Endodermal cell (in vitro differentiated cells): ENCODE measurements at regions not wholly inside any gene's neighbourhood (a gene's known extent, or its start where the extent isn't known, plus 50 kb on each side); places are given as distances from the start of the nearest gene placed in this dataset.

Experiments used
- DNase-seq: peaks from one replicate; pipeline ENCODE4 v3.0.0-alpha.2; 2017
- H3K27ac ChIP-seq: 2 replicates; pipeline ENCODE4 v1.5.1; 2013; ENCODE audit warnings: mild to moderate bottlenecking, low read depth, low read length, moderate library complexity
- H3K27me3 ChIP-seq: 2 replicates; pipeline ENCODE4 v1.6.1; 2013; ENCODE audit warnings: mild to moderate bottlenecking, low read length, moderate library complexity; ENCODE audit not compliant: insufficient read depth, control insufficient read depth, poor library complexity, severe bottlenecking
- H3K36me3 ChIP-seq: 2 replicates; pipeline ENCODE4 v1.7.0; 2013; ENCODE audit warnings: mild to moderate bottlenecking, low read length, moderate library complexity; ENCODE audit not compliant: control insufficient read depth, insufficient read depth
- H3K4me1 ChIP-seq: one replicate; pipeline ENCODE4 v1.7.0; 2013; ENCODE audit warnings: low read length; ENCODE audit not compliant: control insufficient read depth, insufficient read depth
- H3K4me3 ChIP-seq: 2 replicates; pipeline ENCODE4 v1.5.1; 2013; ENCODE audit warnings: mild to moderate bottlenecking, low read length, moderate library complexity
- H3K9ac ChIP-seq: 2 replicates; pipeline ENCODE4 v1.6.1; 2013; ENCODE audit warnings: mild to moderate bottlenecking, low read length, moderate library complexity; ENCODE audit not compliant: poor library complexity, severe bottlenecking; ENCODE audit errors: extremely low read depth
- H3K9me3 ChIP-seq: 2 replicates; pipeline ENCODE4 v1.6.1; 2013; ENCODE audit warnings: mild to moderate bottlenecking, low read length, moderate library complexity; ENCODE audit not compliant: control insufficient read depth
- H3K27ac Mint-ChIP-seq: 2 replicates; pipeline ENCODE4 v1.8.0; 2020; ENCODE audit warnings: mixed read lengths
- H3K27me3 Mint-ChIP-seq: 2 replicates; pipeline ENCODE4 v1.8.0; 2021; ENCODE audit warnings: mild to moderate bottlenecking, mixed read lengths; ENCODE audit not compliant: insufficient read depth
- H3K36me3 Mint-ChIP-seq: 2 replicates; pipeline ENCODE4 v1.8.0; 2020; ENCODE audit warnings: low read depth, mixed read lengths
- H3K4me1 Mint-ChIP-seq: 2 replicates; pipeline ENCODE4 v1.8.0; 2020; ENCODE audit warnings: mixed read lengths
- H3K4me3 Mint-ChIP-seq: 2 replicates; pipeline ENCODE4 v1.8.0; 2020; ENCODE audit warnings: mild to moderate bottlenecking, moderate library complexity, mixed read lengths
- H3K9me3 Mint-ChIP-seq: 2 replicates; pipeline ENCODE4 v1.8.0; 2020; ENCODE audit warnings: mild to moderate bottlenecking, mixed read lengths
- WGBS, 2 experiments: methylation state at CpG; one replicate each; pipeline versions ENCODE4 v1.1.5 to v1.1.7; 2013; ENCODE audit warnings: missing lambda C conversion rate in 2 of 2, mixed read lengths in 1 of 2; ENCODE audit not compliant: insufficient coverage in 1 of 2, insufficient read length in 1 of 2; 5-methylcytosine and 5-hydroxymethylcytosine counted together
- TF ChIP-seq, protein P1 (sequence below): fragments of 200-600 bp; sonication (generic); conservative IDR thresholded peaks from 2 replicates; pipeline ENCODE4 v1.5.0; 2021; ENCODE audit warnings: antibody characterized with exemption, mild to moderate bottlenecking

DNA sequence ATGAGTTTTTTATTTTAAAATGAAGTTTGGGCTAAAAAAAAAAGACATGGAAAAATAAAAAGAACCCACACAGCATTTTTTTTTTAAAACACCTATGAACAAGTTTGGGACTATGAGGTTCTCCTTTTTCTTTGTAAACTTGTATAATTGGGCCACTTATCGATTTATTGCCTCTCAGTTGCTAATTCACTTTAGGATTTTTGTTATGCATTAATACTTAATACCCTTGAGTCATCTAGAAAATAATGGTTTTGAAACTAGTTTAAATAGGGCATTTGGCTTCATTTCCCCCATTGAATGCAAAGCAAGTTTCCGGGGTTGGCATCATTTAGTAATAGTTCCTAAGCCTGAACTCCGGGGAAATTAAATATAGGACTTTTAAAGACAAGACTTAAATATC is 312.8 kb upstream of the RGS6 start:
- H3K4me3 ChIP-seq, result no peak overlapping the region
- H3K4me1 ChIP-seq, result peaks cover 14% of the 10 kb centered on the region

DNA sequence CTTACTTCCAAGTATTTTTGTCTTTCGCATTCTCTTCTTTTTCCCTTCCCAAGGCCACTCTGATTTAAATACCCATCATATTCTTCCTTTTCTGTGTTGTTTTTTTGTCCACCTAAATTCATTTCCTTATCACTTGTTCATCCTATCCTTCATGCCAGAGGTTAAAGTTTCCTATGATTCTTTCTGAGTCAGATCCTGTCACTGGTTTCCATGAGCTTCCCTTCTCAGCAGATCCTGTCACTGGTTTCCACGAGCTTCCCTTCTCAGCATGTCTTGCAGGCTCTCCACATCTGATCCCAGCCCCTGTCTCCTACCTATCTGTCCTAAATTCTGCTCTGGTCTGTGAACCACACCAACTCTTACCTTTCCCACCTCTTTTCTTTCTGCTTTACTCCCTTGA is 311.8 kb upstream of the RGS6 start:
- Mint-ChIP-seq H3K36me3 (peaks cover 20% of the 10 kb centered on the region), H3K4me3 (no peak overlapping the region), H3K27me3 (no peaks in the 10 kb centered on the region), H3K27ac (no peak overlapping the region), H3K9me3 (no peaks in the 10 kb centered on the region), H3K4me1 (peaks cover 29% of the 10 kb centered on the region)
- TF ChIP-seq, protein P1, sequence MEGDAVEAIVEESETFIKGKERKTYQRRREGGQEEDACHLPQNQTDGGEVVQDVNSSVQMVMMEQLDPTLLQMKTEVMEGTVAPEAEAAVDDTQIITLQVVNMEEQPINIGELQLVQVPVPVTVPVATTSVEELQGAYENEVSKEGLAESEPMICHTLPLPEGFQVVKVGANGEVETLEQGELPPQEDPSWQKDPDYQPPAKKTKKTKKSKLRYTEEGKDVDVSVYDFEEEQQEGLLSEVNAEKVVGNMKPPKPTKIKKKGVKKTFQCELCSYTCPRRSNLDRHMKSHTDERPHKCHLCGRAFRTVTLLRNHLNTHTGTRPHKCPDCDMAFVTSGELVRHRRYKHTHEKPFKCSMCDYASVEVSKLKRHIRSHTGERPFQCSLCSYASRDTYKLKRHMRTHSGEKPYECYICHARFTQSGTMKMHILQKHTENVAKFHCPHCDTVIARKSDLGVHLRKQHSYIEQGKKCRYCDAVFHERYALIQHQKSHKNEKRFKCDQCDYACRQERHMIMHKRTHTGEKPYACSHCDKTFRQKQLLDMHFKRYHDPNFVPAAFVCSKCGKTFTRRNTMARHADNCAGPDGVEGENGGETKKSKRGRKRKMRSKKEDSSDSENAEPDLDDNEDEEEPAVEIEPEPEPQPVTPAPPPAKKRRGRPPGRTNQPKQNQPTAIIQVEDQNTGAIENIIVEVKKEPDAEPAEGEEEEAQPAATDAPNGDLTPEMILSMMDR, result no peak
- peaks cover 14% of the 10 kb centered on the region for H3K4me1 ChIP-seq
- DNase-seq, result no peak
- H3K36me3 ChIP-seq, result peaks cover 39% of the 10 kb centered on the region
- no peak overlapping the region for H3K4me3 ChIP-seq
- H3K9me3 ChIP-seq, result no peaks in the 10 kb centered on the region
- 94 to 100% methylated on average over 2 of the region's 2 CpGs for WGBS, 2 experiments
- H3K27me3 ChIP-seq, result no peaks in the 10 kb centered on the region
- no peak overlapping the region for H3K9ac ChIP-seq
- no peak overlapping the region for H3K27ac ChIP-seq

More for the DNA sequence above, 312.8 kb upstream of the RGS6 start:
- peaks cover 18% of the 10 kb centered on the region for H3K36me3 Mint-ChIP-seq
- H3K36me3 ChIP-seq, result peaks cover 35% of the 10 kb centered on the region
- H3K9ac ChIP-seq, result no peak overlapping the region
- 92 to 100% methylated on average over 2 to 3 of the region's 3 CpGs for WGBS, 2 experiments
- H3K9me3 ChIP-seq, result no peaks in the 10 kb centered on the region
- H3K27ac ChIP-seq, result no peak overlapping the region
- no peak for DNase-seq
- H3K4me1 Mint-ChIP-seq, result peaks cover 29% of the 10 kb centered on the region
- H3K9me3 Mint-ChIP-seq, result no peaks in the 10 kb centered on the region
- no peaks in the 10 kb centered on the region for H3K27me3 ChIP-seq
- TF ChIP-seq, protein P1, result no peak
- no peak overlapping the region for H3K4me3 Mint-ChIP-seq
- H3K27ac Mint-ChIP-seq, result no peak overlapping the region
- no peaks in the 10 kb centered on the region for H3K27me3 Mint-ChIP-seq

DNA sequence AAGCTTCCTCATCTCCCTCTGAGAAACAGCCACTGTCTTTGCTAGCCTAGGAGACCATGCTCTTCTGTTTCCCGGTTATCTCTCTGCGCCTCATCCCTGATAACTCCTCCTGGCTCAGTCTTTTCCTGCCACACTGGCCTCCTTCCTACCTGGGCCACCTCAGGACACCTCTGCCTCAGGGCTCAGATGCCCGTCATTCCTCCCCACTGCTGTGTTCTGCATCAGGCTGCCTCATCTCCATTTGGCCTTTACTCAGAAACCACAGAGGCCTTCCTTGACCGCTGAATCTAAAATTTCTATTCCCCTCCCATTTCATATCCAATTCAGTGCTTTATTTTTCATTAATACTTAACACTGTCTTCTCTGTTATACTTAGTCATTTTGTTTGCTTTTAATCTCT is 311.0 kb upstream of the RGS6 start:
- Mint-ChIP-seq H3K4me1 (peaks cover 25% of the 10 kb centered on the region), H3K9me3 (no peaks in the 10 kb centered on the region), H3K27me3 (no peaks in the 10 kb centered on the region), H3K27ac (no peak overlapping the region), H3K4me3 (no peak overlapping the region), H3K36me3 (peaks cover 20% of the 10 kb centered on the region)
- H3K9me3 ChIP-seq, result no peaks in the 10 kb centered on the region
- no peak overlapping the region for H3K4me3 ChIP-seq
- TF ChIP-seq, protein P1, result no peak
- no peak overlapping the region for H3K27ac ChIP-seq
- H3K9ac ChIP-seq, result no peak overlapping the region
- peak; percentile 48 for DNase-seq
- peaks cover 41% of the 10 kb centered on the region for H3K36me3 ChIP-seq
- peaks cover 14% of the 10 kb centered on the region for H3K4me1 ChIP-seq
- H3K27me3 ChIP-seq, result no peaks in the 10 kb centered on the region
- 89 to 100% methylated on average over 4 of the region's 4 CpGs for WGBS, 2 experiments
